Hepatocyte (in vitro differentiated cells): ENCODE measurements at regions not wholly inside any gene's neighbourhood (a gene's known extent, or its start where the extent isn't known, plus 50 kb on each side); places are given as distances from the start of the nearest gene placed in this dataset.

Source experiments
- DNase-seq: peaks from one replicate; pipeline ENCODE4 v3.0.0-alpha.2; 2016; ENCODE audit warnings: low spot score
- H2AFZ ChIP-seq: fragments of 200-600 bp; sonication (generic); 2 replicates; pipeline ENCODE4 v1.6.0; 2016; ENCODE audit warnings: antibody characterized with exemption, mild to moderate bottlenecking
- H3K27ac ChIP-seq: fragments of 200-600 bp; sonication (generic); 2 replicates; pipeline ENCODE4 v1.5.1; 2016; ENCODE audit warnings: mild to moderate bottlenecking
- H3K27me3 ChIP-seq: fragments of 200-600 bp; sonication (generic); 2 replicates; pipeline ENCODE4 v1.6.1; 2016
- H3K36me3 ChIP-seq: fragments of 200-600 bp; sonication (generic); replicated peaks from 2 replicates; pipeline ENCODE4 v1.5.1; 2016; ENCODE audit warnings: low read depth; ENCODE audit not compliant: insufficient read depth
- H3K4me1 ChIP-seq: fragments of 200-600 bp; sonication (generic); 2 replicates; pipeline ENCODE4 v1.5.1; 2016; ENCODE audit warnings: mild to moderate bottlenecking, moderate library complexity; ENCODE audit not compliant: insufficient read depth
- H3K4me2 ChIP-seq: fragments of 200-600 bp; sonication (generic); 2 replicates; pipeline ENCODE4 v1.6.0; 2016
- H3K4me3 ChIP-seq: fragments of 200-600 bp; sonication (generic); 2 replicates; pipeline ENCODE4 v1.5.1; 2016; ENCODE audit warnings: mild to moderate bottlenecking
- H3K79me2 ChIP-seq: fragments of 200-600 bp; sonication (generic); 2 replicates; pipeline ENCODE4 v1.6.0; 2017; ENCODE audit warnings: mild to moderate bottlenecking
- H3K9me2 ChIP-seq: fragments of 200-600 bp; sonication (generic); replicated peaks from 2 replicates; pipeline ENCODE4 v1.6.0; 2017; ENCODE audit warnings: mild to moderate bottlenecking; ENCODE audit not compliant: insufficient read depth
- H3K9me3 ChIP-seq: fragments of 200-600 bp; sonication (generic); 2 replicates; pipeline ENCODE4 v1.5.1; 2016; ENCODE audit warnings: low read depth, mild to moderate bottlenecking
- H4K20me1 ChIP-seq: fragments of 200-600 bp; sonication (generic); 2 replicates; pipeline ENCODE4 v1.6.0; 2016; ENCODE audit warnings: mild to moderate bottlenecking; ENCODE audit not compliant: insufficient read depth, poor library complexity, severe bottlenecking
- CTCF ChIP-seq: fragments of 200-600 bp; sonication (generic); IDR thresholded peaks from 2 replicates; pipeline ENCODE4 v1.5.1; 2016; ENCODE audit warnings: antibody characterized with exemption, mild to moderate bottlenecking; ENCODE audit not compliant: poor library complexity
- EZH2 ChIP-seq: fragments of 200-600 bp; sonication (generic); IDR thresholded peaks from 2 replicates; pipeline ENCODE4 v1.6.1; 2016; ENCODE audit warnings: antibody characterized with exemption, mild to moderate bottlenecking, borderline replicate concordance
- EZH2phosphoT487 ChIP-seq: fragments of 200-600 bp; sonication (generic); IDR thresholded peaks from one replicate; pipeline ENCODE4 v1.6.1; 2018; ENCODE audit warnings: antibody characterized with exemption, mild to moderate bottlenecking, low read depth, moderate library complexity; ENCODE audit not compliant: unreplicated experiment, severe bottlenecking
- WGBS: methylation state at CpG from one replicate; pipeline ENCODE4 v1.1.6; 2016; ENCODE audit warnings: low lambda C conversion rate; ENCODE audit errors: missing lambda C conversion rate; 5-methylcytosine and 5-hydroxymethylcytosine counted together

- H3K27ac ChIP-seq = no peak overlapping the region
- no peak overlapping the region for H2AFZ ChIP-seq
- no peaks in the 10 kb centered on the region for H3K79me2 ChIP-seq
- H3K27me3 ChIP-seq = no peaks in the 10 kb centered on the region
- H3K9me2 ChIP-seq = no peaks in the 10 kb centered on the region
- no peaks in the 10 kb centered on the region for H3K36me3 ChIP-seq
- no peaks in the 10 kb centered on the region for H3K4me1 ChIP-seq
- H3K4me2 ChIP-seq = no peak overlapping the region
- no peaks in the 10 kb centered on the region for H4K20me1 ChIP-seq
- no peaks in the 10 kb centered on the region for H3K9me3 ChIP-seq
- DNase-seq = no peak
- TF ChIP-seq CTCF (no peak), EZH2 (no peak), EZH2phosphoT487 (no peak)
- no peak overlapping the region for H3K4me3 ChIP-seq
Measured at GRCh38 chr6:86122086-86122485, 479.4 kb upstream of the SYNCRIP start.

- Histone ChIP-seq H3K9me2 (no peaks in the 10 kb centered on the region), H3K27ac (no peak overlapping the region), H3K4me2 (no peak overlapping the region), H3K9me3 (no peaks in the 10 kb centered on the region), H3K79me2 (no peaks in the 10 kb centered on the region), H3K4me1 (no peaks in the 10 kb centered on the region), H3K27me3 (no peaks in the 10 kb centered on the region), H3K4me3 (no peak overlapping the region), H3K36me3 (no peaks in the 10 kb centered on the region), H4K20me1 (no peaks in the 10 kb centered on the region), H2AFZ (no peak overlapping the region)
- DNase-seq = no peak
- TF ChIP-seq CTCF (no peak), EZH2 (no peak), EZH2phosphoT487 (no peak)
Measured at GRCh38 chr6:86118271-86118670, 475.6 kb upstream of the SYNCRIP start.

GRCh38 chr6:86107985-86108384 lies 465.3 kb upstream of the SYNCRIP start:
- H3K4me1 ChIP-seq = no peaks in the 10 kb centered on the region
- H3K9me3 ChIP-seq = no peaks in the 10 kb centered on the region
- 90% methylated on average over 2 of the region's 2 CpGs for WGBS
- DNase-seq = no peak
- no peaks in the 10 kb centered on the region for H3K36me3 ChIP-seq
- H2AFZ ChIP-seq = no peak overlapping the region
- no peaks in the 10 kb centered on the region for H3K27me3 ChIP-seq
- H3K4me3 ChIP-seq = no peak overlapping the region
- H4K20me1 ChIP-seq = no peaks in the 10 kb centered on the region
- H3K4me2 ChIP-seq = no peak overlapping the region
- no peaks in the 10 kb centered on the region for H3K79me2 ChIP-seq
- TF ChIP-seq EZH2phosphoT487 (no peak), CTCF (no peak), EZH2 (no peak)
- no peak overlapping the region for H3K27ac ChIP-seq
- no peaks in the 10 kb centered on the region for H3K9me2 ChIP-seq

- H3K27me3 ChIP-seq = no peaks in the 10 kb centered on the region
- TF ChIP-seq EZH2 (no peak), EZH2phosphoT487 (no peak), CTCF (no peak)
- H3K9me3 ChIP-seq = no peaks in the 10 kb centered on the region
- WGBS = 89% methylated on average over 2 of the region's 2 CpGs
- no peaks in the 10 kb centered on the region for H4K20me1 ChIP-seq
- no peaks in the 10 kb centered on the region for H3K79me2 ChIP-seq
- no peak overlapping the region for H3K4me2 ChIP-seq
- no peaks in the 10 kb centered on the region for H3K9me2 ChIP-seq
- no peaks in the 10 kb centered on the region for H3K36me3 ChIP-seq
- no peak overlapping the region for H3K27ac ChIP-seq
- H3K4me3 ChIP-seq = no peak overlapping the region
- no peaks in the 10 kb centered on the region for H3K4me1 ChIP-seq
- H2AFZ ChIP-seq = no peak overlapping the region
- no peak for DNase-seq
Measured at GRCh38 chr6:86087954-86088353, 445.3 kb upstream of the SYNCRIP start.
